Trophoblast cell (in vitro differentiated cells and primary cell): ENCODE measurements at regions not wholly inside any gene's neighbourhood (a gene's known extent, or its start where the extent isn't known, plus 50 kb on each side); places are given as distances from the start of the nearest gene placed in this dataset.

Source experiments
- DNase-seq, 2 donors: peaks; one replicate each; pipeline ENCODE4 v3.0.0-alpha.2; 2016
- H2AFZ ChIP-seq: 2 replicates; pipeline ENCODE4 v1.6.1; 2013; ENCODE audit warnings: low read length, moderate library complexity, mild to moderate bottlenecking; ENCODE audit not compliant: insufficient read depth, poor library complexity
- H2AK5ac ChIP-seq: 2 replicates; pipeline ENCODE4 v1.6.1; 2013; ENCODE audit warnings: mild to moderate bottlenecking, low read length
- H2BK120ac ChIP-seq: 2 replicates; pipeline ENCODE4 v1.6.1; 2013; ENCODE audit warnings: low read length, mild to moderate bottlenecking, moderate library complexity; ENCODE audit not compliant: insufficient read depth, poor library complexity
- H2BK12ac ChIP-seq: 2 replicates; pipeline ENCODE4 v1.6.1; 2013; ENCODE audit warnings: mild to moderate bottlenecking, low read length, moderate library complexity
- H2BK5ac ChIP-seq: 2 replicates; pipeline ENCODE4 v1.6.1; 2013; ENCODE audit warnings: low read length, low read depth, moderate library complexity, mild to moderate bottlenecking; ENCODE audit not compliant: poor library complexity
- H3K14ac ChIP-seq: 2 replicates; pipeline ENCODE4 v1.6.1; 2013; ENCODE audit warnings: mild to moderate bottlenecking, low read length
- H3K18ac ChIP-seq: 2 replicates; pipeline ENCODE4 v1.6.1; 2013; ENCODE audit warnings: mild to moderate bottlenecking, low read length
- H3K23ac ChIP-seq: 2 replicates; pipeline ENCODE4 v1.6.1; 2013; ENCODE audit warnings: low read length
- H3K27ac ChIP-seq: 2 replicates; pipeline ENCODE4 v1.5.1; 2013; ENCODE audit warnings: low read depth, mild to moderate bottlenecking, inconsistent platforms, low read length, moderate library complexity
- H3K27me3 ChIP-seq: 2 replicates; pipeline ENCODE4 v1.6.1; 2013; ENCODE audit warnings: inconsistent platforms, mild to moderate bottlenecking, low read length, moderate library complexity; ENCODE audit not compliant: insufficient read depth
- H3K36me3 ChIP-seq, 2 experiments: 1 replicate in 1 of 2; 2 replicates in 1 of 2; pipeline ENCODE4 v1.6.1; 2013; ENCODE audit warnings: low read length in 2 of 2, mild to moderate bottlenecking in 2 of 2, moderate library complexity in 1 of 2; ENCODE audit not compliant: insufficient read depth in 2 of 2, control insufficient read depth in 1 of 2
- H3K4ac ChIP-seq: 2 replicates; pipeline ENCODE4 v1.6.1; 2013; ENCODE audit warnings: low read depth, mild to moderate bottlenecking, low read length, moderate library complexity
- H3K4me1 ChIP-seq, 2 experiments: 1 replicate in 1 of 2; 2 replicates in 1 of 2; pipeline ENCODE4 v1.6.1; 2013; ENCODE audit warnings: low read length in 2 of 2, mild to moderate bottlenecking in 2 of 2, moderate library complexity in 1 of 2; ENCODE audit not compliant: insufficient read depth in 2 of 2, control insufficient read depth in 1 of 2
- H3K4me2 ChIP-seq: 2 replicates; pipeline ENCODE4 v1.6.1; 2013; ENCODE audit warnings: inconsistent platforms, mild to moderate bottlenecking, low read length, moderate library complexity
- H3K4me3 ChIP-seq: 2 replicates; pipeline ENCODE4 v1.5.1; 2013; ENCODE audit warnings: mild to moderate bottlenecking, low read depth, low read length, inconsistent platforms
- H3K79me1 ChIP-seq: one replicate; pipeline ENCODE4 v1.6.1; 2013; ENCODE audit warnings: low read length
- H3K79me2 ChIP-seq: 2 replicates; pipeline ENCODE4 v1.6.1; 2013; ENCODE audit warnings: low read length, mild to moderate bottlenecking; ENCODE audit not compliant: control insufficient read depth, insufficient read depth, poor library complexity
- H3K9ac ChIP-seq: 2 replicates; pipeline ENCODE4 v1.6.1; 2013; ENCODE audit warnings: mild to moderate bottlenecking, low read length
- H3K9me3 ChIP-seq: 2 replicates; pipeline ENCODE4 v1.6.1; 2013; ENCODE audit warnings: low read depth, mild to moderate bottlenecking, control low read depth, inconsistent platforms, low read length; ENCODE audit not compliant: insufficient read depth
- H4K12ac ChIP-seq: 2 replicates; pipeline ENCODE4 v1.6.1; 2013; ENCODE audit warnings: low read depth, mild to moderate bottlenecking, low read length, moderate library complexity
- H4K8ac ChIP-seq: 2 replicates; pipeline ENCODE4 v1.6.1; 2013; ENCODE audit warnings: low read depth, mild to moderate bottlenecking, low read length, moderate library complexity
- H4K91ac ChIP-seq: one replicate; pipeline ENCODE4 v1.6.1; 2013; ENCODE audit warnings: low read depth, mild to moderate bottlenecking, low read length, moderate library complexity
- WGBS: extraction: QIAGEN DNeasy Blood & Tissue Kit; methylation state at CpG from one replicate; pipeline ENCODE4 v1.1.7; 2013; ENCODE audit warnings: missing lambda C conversion rate; ENCODE audit not compliant: insufficient read length, insufficient coverage; ENCODE audit errors: extremely low coverage; 5-methylcytosine and 5-hydroxymethylcytosine counted together

- H3K4me2 ChIP-seq: no peak overlapping the region
- H3K14ac ChIP-seq: no peak overlapping the region
- no peaks in the 10 kb centered on the region for H3K27me3 ChIP-seq
- H3K79me1 ChIP-seq: no peaks in the 10 kb centered on the region
- no peak for DNase-seq
- H3K79me2 ChIP-seq: no peaks in the 10 kb centered on the region
- H2AK5ac ChIP-seq: no peak overlapping the region
- no peak overlapping the region for H2AFZ ChIP-seq
- H3K27ac ChIP-seq: no peak overlapping the region
- no peak overlapping the region for H3K9ac ChIP-seq
- H3K4me3 ChIP-seq: no peak overlapping the region
- no peak overlapping the region for H4K12ac ChIP-seq
- no peak overlapping the region for H3K18ac ChIP-seq
- H2BK12ac ChIP-seq: no peak overlapping the region
- no peaks in the 10 kb centered on the region for H3K36me3 ChIP-seq
- no peak overlapping the region for H2BK120ac ChIP-seq
- no peaks in the 10 kb centered on the region for H3K9me3 ChIP-seq
- no CpG with 5 or more reads among the region's 2 CpGs for WGBS
- no peak overlapping the region for H4K8ac ChIP-seq
- no peak overlapping the region for H4K91ac ChIP-seq
- no peak overlapping the region for H2BK5ac ChIP-seq
- no peak overlapping the region for H3K4ac ChIP-seq
- H3K4me1 ChIP-seq: no peaks in the 10 kb centered on the region
- H3K23ac ChIP-seq: no peak overlapping the region
These were observed 135.9 kb upstream of the NTF3 start for GRCh38 chr12:5295996-5296395.

DNA sequence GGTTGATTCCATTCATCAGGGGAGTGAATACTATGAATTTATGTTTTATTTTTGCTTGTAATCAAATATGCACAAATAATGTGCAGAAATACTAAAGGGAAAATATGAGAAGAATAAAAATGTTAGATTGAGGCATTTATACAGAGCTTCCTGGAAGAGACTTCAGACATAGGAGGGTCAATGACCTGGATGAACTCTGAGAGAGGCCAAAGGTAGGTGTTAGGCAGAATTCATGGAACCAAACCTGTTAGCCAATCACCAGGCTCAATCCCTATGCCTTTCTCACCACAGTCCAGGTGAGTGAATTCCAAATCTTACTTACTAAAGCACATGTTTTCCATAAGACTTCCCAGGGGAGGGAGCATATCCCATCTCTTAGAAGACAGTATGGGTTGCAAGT lies 130.4 kb upstream of the NTF3 start:
- Histone ChIP-seq H2AK5ac (no peak overlapping the region), H3K36me3 (no peaks in the 10 kb centered on the region), H3K4ac (no peak overlapping the region), H4K91ac (no peak overlapping the region), H2BK120ac (no peak overlapping the region), H3K4me2 (no peak overlapping the region), H3K27me3 (no peaks in the 10 kb centered on the region), H2BK5ac (no peak overlapping the region), H3K9me3 (peaks cover 2% of the 10 kb centered on the region), H3K14ac (no peak overlapping the region), H3K9ac (no peak overlapping the region), H3K4me3 (no peak overlapping the region), H3K4me1 (peaks cover 0 to 5% of the 10 kb centered on the region in 2 experiments), H2BK12ac (no peak overlapping the region), H3K79me1 (peaks cover 2% of the 10 kb centered on the region), H2AFZ (no peak overlapping the region), H3K23ac (no peak overlapping the region), H4K8ac (no peak overlapping the region), H3K79me2 (no peaks in the 10 kb centered on the region), H4K12ac (no peak overlapping the region), H3K27ac (no peak overlapping the region), H3K18ac (no peak overlapping the region)
- no peak for DNase-seq

DNA sequence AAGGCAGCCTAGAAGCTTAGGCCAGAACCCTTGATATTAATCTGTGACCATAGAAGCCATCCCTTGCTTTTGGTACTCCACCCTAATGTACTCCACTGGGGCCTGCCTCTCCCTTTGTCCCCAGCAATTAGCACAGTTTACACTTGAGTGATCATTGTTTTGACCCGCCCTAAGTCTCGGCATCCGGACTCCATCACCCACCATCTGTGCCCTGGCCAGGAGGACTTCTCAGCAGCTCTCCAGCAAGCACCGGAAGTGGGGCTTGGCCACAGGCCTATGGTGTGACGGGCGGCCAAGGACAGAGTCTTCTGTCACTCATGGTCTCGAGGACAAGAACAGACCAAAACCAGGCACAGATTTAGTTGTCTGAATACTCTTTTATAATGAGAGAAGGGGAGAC lies 126.5 kb upstream of the NTF3 start:
- Histone ChIP-seq H2AK5ac (no peak overlapping the region), H2BK5ac (no peak overlapping the region), H3K23ac (no peak overlapping the region), H2BK120ac (no peak overlapping the region), H3K4me2 (no peak overlapping the region), H3K79me1 (peaks cover 2% of the 10 kb centered on the region), H3K9me3 (peaks cover 5% of the 10 kb centered on the region), H4K91ac (no peak overlapping the region), H3K4me1 (peaks cover 0 to 5% of the 10 kb centered on the region in 2 experiments), H4K8ac (no peak overlapping the region), H3K9ac (no peak overlapping the region), H2AFZ (no peak overlapping the region), H3K27ac (no peak overlapping the region), H3K36me3 (no peaks in the 10 kb centered on the region), H3K79me2 (no peaks in the 10 kb centered on the region), H3K14ac (no peak overlapping the region), H3K4ac (no peak overlapping the region), H3K27me3 (no peaks in the 10 kb centered on the region), H4K12ac (no peak overlapping the region), H2BK12ac (no peak overlapping the region), H3K4me3 (peak overlapping the region; percentile 28), H3K18ac (no peak overlapping the region)
- no CpG with 5 or more reads among the region's 7 CpGs for WGBS
- no peak for DNase-seq

GRCh38 chr12:5305886-5306545 lies 125.9 kb upstream of the NTF3 start:
- Histone ChIP-seq H4K12ac (no peak overlapping the region), H4K91ac (no peak overlapping the region), H3K27me3 (no peaks in the 10 kb centered on the region), H3K79me2 (no peaks in the 10 kb centered on the region), H3K36me3 (no peaks in the 10 kb centered on the region), H3K9me3 (peaks cover 5% of the 10 kb centered on the region), H3K4me3 (no peak overlapping the region), H2AFZ (no peak overlapping the region), H4K8ac (no peak overlapping the region), H3K4ac (no peak overlapping the region), H3K9ac (no peak overlapping the region), H3K14ac (no peak overlapping the region), H3K4me1 (peaks cover 0 to 5% of the 10 kb centered on the region in 2 experiments), H2AK5ac (no peak overlapping the region), H2BK12ac (no peak overlapping the region), H3K23ac (no peak overlapping the region), H2BK120ac (no peak overlapping the region), H2BK5ac (no peak overlapping the region), H3K18ac (no peak overlapping the region), H3K79me1 (peaks cover 2% of the 10 kb centered on the region), H3K4me2 (no peak overlapping the region), H3K27ac (no peak overlapping the region)
- WGBS: no CpG with 5 or more reads among the region's 4 CpGs
- no peak for DNase-seq
